ENCODE measurements at regions not wholly inside any gene's neighbourhood (a gene's known extent, or its start where the extent isn't known, plus 50 kb on each side); places are given as distances from the start of the nearest gene placed in this dataset.
A peak's percentile ranks its signal among the peaks of the same experiment; 100 is the strongest.
"Not testable (repeated sequence)": the region's sequence is repeated elsewhere in the genome, so short reads cannot be mapped to it uniquely, and the experiment has no call there.

- DNase-seq = no peak
Observed at GRCh38 chr5:4023091-4023752, 427.6 kb downstream of the IRX1 start.

DNA sequence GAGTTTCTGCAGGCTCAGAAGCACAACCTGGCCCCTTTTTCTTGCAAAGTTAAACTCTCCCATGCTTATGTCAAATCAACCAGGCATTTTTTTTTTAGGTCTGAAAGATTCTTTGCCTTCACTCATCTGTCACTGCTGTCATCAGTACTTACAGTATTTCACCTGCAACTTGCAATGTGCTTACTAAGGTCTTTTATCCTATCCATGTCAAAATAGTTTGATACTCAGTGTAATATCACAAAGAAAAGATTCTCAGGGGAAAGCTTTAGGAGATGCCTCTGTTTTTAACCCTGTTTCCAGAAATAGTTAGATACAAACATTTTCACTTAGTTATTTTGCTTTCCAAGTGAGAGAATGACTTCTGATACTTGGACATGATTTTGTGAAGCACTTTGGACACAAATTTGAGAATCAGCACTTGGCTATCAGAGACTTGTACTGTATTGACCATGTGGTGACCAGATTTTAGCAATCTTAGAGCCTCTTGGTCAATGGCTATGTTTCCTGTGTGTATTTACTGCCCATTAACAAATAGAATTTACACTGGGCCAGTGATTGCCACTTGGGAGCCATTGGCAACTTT lies 428.2 kb downstream of the IRX1 start:
- no peak for DNase-seq

DNA sequence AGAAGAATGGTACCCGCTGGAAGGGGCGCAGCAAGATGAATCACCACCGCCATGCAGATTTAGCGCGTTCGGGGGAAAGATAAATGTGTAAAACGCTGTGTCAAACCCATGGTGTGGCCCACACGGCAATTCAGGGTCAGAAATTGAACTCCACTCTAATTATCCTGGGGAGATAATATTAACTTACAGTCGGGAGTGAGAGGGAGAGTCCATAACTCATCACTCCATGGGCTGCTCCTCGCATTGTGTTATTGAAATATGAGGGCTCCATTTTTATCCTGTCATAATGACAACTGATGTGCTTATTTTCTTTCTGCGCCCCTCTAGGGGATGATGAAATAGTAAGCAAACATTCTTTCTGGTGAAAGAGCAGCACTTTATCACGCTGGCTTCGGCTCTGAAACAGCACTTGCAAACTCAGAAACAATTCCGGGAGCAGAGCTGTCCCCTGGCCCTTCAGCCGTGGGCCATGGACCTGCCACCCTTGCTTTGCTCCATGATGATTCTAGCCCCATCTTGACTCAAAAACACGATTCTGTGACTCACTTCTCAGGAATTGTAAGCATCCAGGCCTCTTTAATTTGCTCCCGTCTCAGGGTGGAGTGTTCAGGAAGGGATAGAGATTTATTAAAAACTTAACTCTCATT lies 431.6 kb downstream of the IRX1 start:
- DNase-seq = no peak

GRCh38 chr5:4028384-4028783 lies 432.8 kb downstream of the IRX1 start:
- no peak for DNase-seq

DNA sequence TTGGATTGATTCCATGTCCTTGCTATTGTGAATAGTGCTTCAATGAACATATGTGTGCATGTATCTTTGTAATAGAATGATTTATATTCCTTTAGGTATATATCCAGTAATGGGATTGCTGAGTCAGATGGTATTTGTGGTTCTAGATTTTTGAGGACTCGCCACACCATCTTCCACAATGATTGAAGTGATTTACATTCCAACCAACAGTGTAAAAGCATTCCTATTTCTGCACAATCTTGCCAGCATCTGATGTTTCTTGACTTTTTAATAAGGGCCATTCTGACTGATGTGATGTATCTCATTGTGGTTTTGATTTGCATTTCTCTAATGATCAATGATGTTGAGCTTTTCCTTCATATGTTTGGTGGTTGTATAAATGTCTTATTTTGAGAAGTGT lies 437.9 kb downstream of the IRX1 start:
- not testable (repeated sequence) for DNase-seq

GRCh38 chr5:4036861-4037260 lies 441.2 kb downstream of the IRX1 start:
- no peak for DNase-seq

GRCh38 chr5:4038994-4039393 lies 443.4 kb downstream of the IRX1 start:
- DNase-seq = no peak

- DNase-seq = peak; percentile 2
Observed at GRCh38 chr5:4042311-4042710, 446.7 kb downstream of the IRX1 start.

DNA sequence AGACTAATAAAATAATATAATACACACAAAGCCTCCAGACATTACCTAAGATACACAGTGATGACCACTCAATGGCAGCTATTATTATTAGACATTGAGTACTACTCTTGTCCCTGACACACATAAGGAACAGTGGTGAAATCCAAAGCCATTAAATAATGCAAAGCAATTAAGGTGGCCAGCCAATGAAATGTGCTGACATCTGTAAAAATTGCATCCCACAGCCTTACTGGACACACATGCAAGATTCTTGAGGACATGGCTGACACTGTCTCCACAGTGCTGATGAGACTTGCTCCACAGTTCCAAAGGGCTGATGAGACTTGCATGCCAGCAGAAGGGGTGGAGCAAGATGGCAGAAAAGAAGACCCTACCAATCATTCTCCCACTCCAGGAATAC lies 447.5 kb downstream of the IRX1 start:
- no peak for DNase-seq

DNA sequence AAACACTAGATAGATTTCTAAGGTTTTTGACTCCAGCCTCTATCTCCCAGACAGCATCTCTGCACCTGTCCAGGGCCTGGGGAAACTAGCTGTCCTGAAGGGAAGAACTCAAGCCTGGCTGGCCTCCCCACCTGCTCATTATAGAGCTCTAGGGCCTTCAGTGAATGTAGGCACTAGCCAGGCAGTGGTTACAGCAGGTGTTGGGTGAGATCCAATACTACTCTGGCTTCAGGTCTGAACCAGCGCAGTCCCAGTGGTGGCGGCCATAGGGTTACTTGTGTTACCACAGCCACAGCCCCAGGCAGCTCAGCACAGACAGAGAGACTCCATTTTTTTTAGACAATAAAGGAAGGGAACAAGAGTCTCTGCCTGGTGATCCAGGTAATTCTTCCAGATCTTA lies 449.2 kb downstream of the IRX1 start:
- no peak for DNase-seq

DNA sequence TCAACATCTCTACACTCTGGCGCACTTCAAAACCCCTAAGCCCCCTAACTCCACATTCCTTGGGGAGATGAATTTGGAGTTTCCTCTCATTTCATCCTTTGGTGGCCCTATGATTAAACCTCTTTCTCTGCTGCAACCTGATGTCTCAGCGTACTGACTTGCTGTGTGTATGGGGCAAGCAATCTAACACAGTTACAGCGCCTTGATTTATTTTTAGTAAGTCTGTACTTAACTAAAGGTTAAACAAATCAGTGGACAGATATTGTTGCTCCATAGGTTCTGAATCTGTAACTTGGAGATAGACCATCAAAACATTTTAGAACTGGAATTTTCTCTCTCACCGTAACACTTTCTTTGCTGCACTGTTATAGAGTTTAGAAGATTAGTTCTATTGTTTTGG lies 452.8 kb downstream of the IRX1 start:
- no peak for DNase-seq

GRCh38 chr5:4050203-4050602 lies 454.6 kb downstream of the IRX1 start:
- DNase-seq = no peak

- no peak for DNase-seq
Observed at GRCh38 chr5:4053136-4053535, 457.5 kb downstream of the IRX1 start.

DNA sequence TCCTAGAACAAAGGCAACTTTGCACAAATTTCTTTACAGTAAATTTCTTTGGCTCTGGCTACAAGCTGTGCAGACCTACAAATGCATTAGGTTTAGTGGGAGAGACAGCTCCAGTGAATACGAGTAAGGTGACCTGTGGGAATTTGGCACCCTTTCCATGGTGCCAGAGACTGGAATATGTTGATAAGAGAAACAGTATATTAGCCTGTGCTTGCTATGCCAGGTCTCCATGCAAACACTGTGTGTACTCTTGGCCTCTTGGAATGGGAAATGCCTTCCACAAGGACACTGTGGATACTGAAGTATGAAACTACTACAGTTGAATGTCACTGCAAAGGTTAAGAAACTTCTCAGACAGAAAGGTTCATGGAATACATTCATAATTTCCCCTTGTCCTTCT lies 458.5 kb downstream of the IRX1 start:
- DNase-seq = no peak

GRCh38 chr5:4058899-4059298 lies 463.3 kb downstream of the IRX1 start:
- DNase-seq = no peak

- DNase-seq = no peak
Observed at GRCh38 chr5:4065472-4066320, 470.1 kb downstream of the IRX1 start.

GRCh38 chr5:4068171-4068570 lies 472.5 kb downstream of the IRX1 start:
- no peak for DNase-seq

- no peak for DNase-seq
Observed at GRCh38 chr5:4078544-4078943, 482.9 kb downstream of the IRX1 start.

GRCh38 chr5:4079831-4080230 lies 484.2 kb downstream of the IRX1 start:
- no peak for DNase-seq

GRCh38 chr5:4080370-4080769 lies 484.7 kb downstream of the IRX1 start:
- no peak for DNase-seq

- DNase-seq = no peak
Observed at GRCh38 chr5:4081059-4081458, 485.4 kb downstream of the IRX1 start.

- no peak for DNase-seq
Observed at GRCh38 chr5:4081466-4081865, 485.8 kb downstream of the IRX1 start.

DNA sequence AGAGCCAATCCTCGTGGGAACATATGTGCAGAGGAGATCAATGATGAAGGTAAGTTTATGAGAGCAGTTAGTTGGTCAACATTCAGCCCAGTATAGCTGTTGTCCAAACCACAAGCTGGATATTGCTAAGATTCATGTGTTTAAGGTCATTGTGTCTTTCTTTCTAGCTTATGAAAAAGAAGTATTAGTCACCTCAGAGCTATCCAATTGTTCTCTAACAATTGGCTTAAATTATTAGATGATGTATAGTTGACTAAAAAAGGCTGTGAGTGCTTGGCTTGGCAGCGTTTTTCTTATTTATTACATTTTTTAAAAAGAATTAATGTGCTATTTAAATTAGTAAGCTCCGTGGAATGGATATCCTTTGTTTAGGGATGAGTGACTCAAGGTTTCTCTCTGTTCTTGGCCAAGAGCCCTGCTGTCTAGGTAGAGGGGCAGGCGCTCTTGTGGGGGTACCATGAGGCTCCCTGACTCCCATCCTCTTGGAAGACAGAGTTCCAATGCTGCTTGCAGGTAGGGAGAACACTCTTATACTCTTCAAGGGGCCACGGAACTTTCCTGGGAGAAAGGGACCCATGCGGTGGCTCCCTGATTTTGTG lies 487.4 kb downstream of the IRX1 start:
- no peak for DNase-seq

Data from CD4-positive, alpha-beta T cell treated with Interleukin-17A for 1 hour (primary cell).